ENCODE measurements at regions not wholly inside any gene's neighbourhood (a gene's known extent, or its start where the extent isn't known, plus 50 kb on each side); places are given as distances from the start of the nearest gene placed in this dataset.

GRCh38 chr10:2759233-2759632 is 308.1 kb upstream of the PFKP start:
- Histone ChIP-seq H4K20me1 (ENCODE audit: low read length) (no peaks in the 10 kb centered on the region), H3K79me2 (ENCODE audit: low read length) (no peaks in the 10 kb centered on the region), H3K4me1 (ENCODE audit: insufficient read depth, low read length) (no peaks in the 10 kb centered on the region), H3K27me3 (ENCODE audit: low read length) (no peaks in the 10 kb centered on the region), H3K27ac (ENCODE audit: low read length) (no peak overlapping the region), H3K36me3 (ENCODE audit: low read depth, low read length) (no peaks in the 10 kb centered on the region), H3K9ac (ENCODE audit: low read length) (no peak overlapping the region), H3K4me3 (ENCODE audit: low read length) (no peak overlapping the region), H3F3A (ENCODE audit: low read length, unreplicated experiment) (no peaks in the 10 kb centered on the region), H3K9me2 (replicated peaks; ENCODE audit: low read length) (no peaks in the 10 kb centered on the region), H3K4me2 (ENCODE audit: low read length) (no peak overlapping the region), H3K9me3 (ENCODE audit: low read length) (no peaks in the 10 kb centered on the region), H2AFZ (ENCODE audit: low read length) (no peak overlapping the region)
- POLR2A ChIA-PET (ENCODE audit: unreplicated experiment): no interaction called here
- BruUV-seq (replicated peaks): no TSS peak
- intact Hi-C loops (cut with micrococcal nuclease): no loop called here
- CTCF ChIA-PET: no interaction called here
- no peak for ATAC-seq
- TF ChIP-seq EZH2 (IDR thresholded peaks at IDR 0.05; ENCODE audit: low read length, unreplicated experiment) (no peak), CTCF (conservative IDR thresholded peaks at IDR 0.05; ENCODE audit: low read depth, low read length) (no peak), EZH2phosphoT487 (IDR thresholded peaks at IDR 0.05; ENCODE audit: borderline replicate concordance, low read length) (no peak)
- DNase-seq: no peak

GRCh38 chr10:2754943-2755342 is 312.4 kb upstream of the PFKP start:
- H3K27me3 ChIP-seq (ENCODE audit: low read length): no peaks in the 10 kb centered on the region
- ATAC-seq: no peak
- H3K9me3 ChIP-seq (ENCODE audit: low read length): no peaks in the 10 kb centered on the region
- no peak overlapping the region for H3K9ac ChIP-seq (ENCODE audit: low read length)
- H3K9me2 ChIP-seq (replicated peaks; ENCODE audit: low read length): no peaks in the 10 kb centered on the region
- H3K36me3 ChIP-seq (ENCODE audit: low read depth, low read length): no peaks in the 10 kb centered on the region
- no peak overlapping the region for H3K27ac ChIP-seq (ENCODE audit: low read length)
- no peaks in the 10 kb centered on the region for H3F3A ChIP-seq (ENCODE audit: low read length, unreplicated experiment)
- no peak for DNase-seq
- ChIA-PET CTCF (no interaction called here), POLR2A (ENCODE audit: unreplicated experiment) (no interaction called here)
- intact Hi-C loops (cut with micrococcal nuclease): no loop called here
- TF ChIP-seq CTCF (conservative IDR thresholded peaks at IDR 0.05; ENCODE audit: low read depth, low read length): no peak
- TF ChIP-seq EZH2phosphoT487 (IDR thresholded peaks at IDR 0.05; ENCODE audit: borderline replicate concordance, low read length): no peak
- no peak for TF ChIP-seq EZH2 (IDR thresholded peaks at IDR 0.05; ENCODE audit: low read length, unreplicated experiment)
- H4K20me1 ChIP-seq (ENCODE audit: low read length): no peaks in the 10 kb centered on the region
- H3K4me3 ChIP-seq (ENCODE audit: low read length): no peak overlapping the region
- no peak overlapping the region for H3K4me2 ChIP-seq (ENCODE audit: low read length)
- H3K79me2 ChIP-seq (ENCODE audit: low read length): no peaks in the 10 kb centered on the region
- no peaks in the 10 kb centered on the region for H3K4me1 ChIP-seq (ENCODE audit: insufficient read depth, low read length)
- BruUV-seq (replicated peaks): no TSS peak
- no peak overlapping the region for H2AFZ ChIP-seq (ENCODE audit: low read length)

GRCh38 chr10:2748287-2748686 is 319.1 kb upstream of the PFKP start:
- Histone ChIP-seq H3K36me3 (ENCODE audit: low read depth, low read length) (no peaks in the 10 kb centered on the region), H3K9me2 (replicated peaks; ENCODE audit: low read length) (no peaks in the 10 kb centered on the region), H3K27me3 (ENCODE audit: low read length) (no peaks in the 10 kb centered on the region), H3F3A (ENCODE audit: low read length, unreplicated experiment) (no peaks in the 10 kb centered on the region), H3K4me2 (ENCODE audit: low read length) (no peak overlapping the region), H3K27ac (ENCODE audit: low read length) (no peak overlapping the region), H3K4me1 (ENCODE audit: insufficient read depth, low read length) (no peaks in the 10 kb centered on the region), H3K4me3 (ENCODE audit: low read length) (no peak overlapping the region), H3K79me2 (ENCODE audit: low read length) (no peaks in the 10 kb centered on the region), H2AFZ (ENCODE audit: low read length) (no peak overlapping the region), H3K9ac (ENCODE audit: low read length) (no peak overlapping the region), H3K9me3 (ENCODE audit: low read length) (no peaks in the 10 kb centered on the region), H4K20me1 (ENCODE audit: low read length) (no peaks in the 10 kb centered on the region)
- no peak for DNase-seq
- TF ChIP-seq CTCF (conservative IDR thresholded peaks at IDR 0.05; ENCODE audit: low read depth, low read length) (no peak), EZH2phosphoT487 (IDR thresholded peaks at IDR 0.05; ENCODE audit: borderline replicate concordance, low read length) (no peak), EZH2 (IDR thresholded peaks at IDR 0.05; ENCODE audit: low read length, unreplicated experiment) (no peak)
- POLR2A ChIA-PET (ENCODE audit: unreplicated experiment): no interaction called here
- no TSS peak for BruUV-seq (replicated peaks)
- intact Hi-C loops (cut with micrococcal nuclease): no loop called here
- CTCF ChIA-PET: no interaction called here
- no peak for ATAC-seq

Data from PC-3 (cell line).